Femur (tissue), 1 donor: ENCODE measurements at regions not wholly inside any gene's neighbourhood (a gene's known extent, or its start where the extent isn't known, plus 50 kb on each side); places are given as distances from the start of the nearest gene placed in this dataset.

Source experiments
- DNase-seq: peaks from one replicate; pipeline ENCODE4 v3.0.0-alpha.2; 2017

DNA sequence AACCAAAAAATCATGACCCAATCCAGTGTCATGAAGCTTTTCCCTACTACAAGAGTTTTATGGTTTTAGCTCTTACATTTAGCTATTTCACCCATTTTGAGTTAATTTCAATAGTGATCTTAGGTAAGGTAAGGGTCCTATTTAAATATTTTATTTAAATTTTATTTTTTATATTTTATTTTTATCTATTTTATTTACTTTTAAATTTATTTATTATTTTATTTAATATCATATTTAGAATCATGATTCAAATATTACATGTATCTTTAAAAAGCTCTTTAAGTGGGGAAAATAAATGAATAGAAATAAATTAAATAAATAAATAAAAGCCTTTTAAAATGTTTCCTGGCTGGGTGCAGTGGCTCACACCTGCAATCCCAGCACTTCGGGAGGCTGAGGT, 276.0 kb downstream of the SKIDA1 start:
- no peak for DNase-seq

DNA sequence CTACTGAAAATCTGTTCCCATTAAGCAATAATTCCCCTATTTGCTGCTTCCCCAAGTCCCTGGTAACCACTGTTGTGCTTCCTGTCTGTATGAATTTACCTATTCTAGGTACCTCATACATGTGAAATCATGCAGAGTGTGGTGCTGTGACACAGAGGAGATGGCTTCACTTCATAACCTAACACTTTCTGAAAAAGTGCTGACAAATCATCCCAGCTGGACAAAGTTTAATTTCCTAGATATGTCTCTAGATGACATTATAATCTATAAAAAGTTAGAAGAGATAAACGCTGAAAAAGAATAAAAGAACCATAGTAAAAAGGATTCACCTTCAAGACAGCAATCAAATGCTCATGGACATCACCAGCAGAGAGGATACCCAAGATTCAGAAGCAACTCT, 277.9 kb downstream of the SKIDA1 start:
- DNase-seq, result no peak

DNA sequence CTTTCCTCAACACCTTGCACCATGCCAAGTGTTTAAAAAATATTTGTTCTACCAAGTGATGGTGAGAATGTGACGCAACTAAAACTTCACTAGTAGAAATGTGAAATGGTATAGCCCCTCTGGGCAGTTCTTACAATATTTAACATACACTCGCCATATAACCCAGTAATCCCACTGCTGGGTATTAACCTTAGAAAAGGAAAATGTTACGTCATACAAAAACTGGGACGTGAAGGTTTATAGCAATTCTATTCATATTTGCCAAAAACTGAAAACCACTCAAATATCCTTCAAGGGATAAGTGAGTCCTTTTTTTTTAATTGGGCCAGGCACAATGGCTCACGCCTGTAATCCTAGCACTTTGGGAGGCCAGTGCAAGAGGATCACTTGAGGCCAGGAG, 279.3 kb downstream of the SKIDA1 start:
- no peak for DNase-seq

DNA sequence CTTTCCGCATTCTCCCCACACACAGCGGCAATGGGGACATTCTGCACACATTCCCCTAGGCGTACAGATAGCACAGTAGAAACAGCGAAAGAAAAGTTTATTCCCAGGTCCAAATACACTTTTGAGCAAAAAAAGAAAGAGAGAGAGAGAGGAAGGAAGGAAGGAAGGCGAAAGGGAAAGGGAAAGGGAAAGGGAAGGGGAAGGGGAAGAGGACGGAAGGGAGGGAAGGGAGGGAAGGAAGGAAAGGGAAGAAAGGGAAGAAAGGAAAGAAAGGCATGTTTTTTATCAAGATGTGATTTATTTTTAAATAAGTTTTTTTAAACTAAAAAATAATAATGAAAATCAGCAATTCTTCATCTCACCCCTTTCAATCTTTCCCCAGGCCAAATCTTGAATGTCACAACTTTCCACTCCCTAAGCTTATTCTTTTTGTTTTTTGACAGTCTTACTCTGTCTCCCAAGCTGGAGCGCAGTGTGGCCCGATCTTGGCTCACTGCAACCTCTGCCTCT, 281.7 kb downstream of the SKIDA1 start:
- DNase-seq, result no peak

DNA sequence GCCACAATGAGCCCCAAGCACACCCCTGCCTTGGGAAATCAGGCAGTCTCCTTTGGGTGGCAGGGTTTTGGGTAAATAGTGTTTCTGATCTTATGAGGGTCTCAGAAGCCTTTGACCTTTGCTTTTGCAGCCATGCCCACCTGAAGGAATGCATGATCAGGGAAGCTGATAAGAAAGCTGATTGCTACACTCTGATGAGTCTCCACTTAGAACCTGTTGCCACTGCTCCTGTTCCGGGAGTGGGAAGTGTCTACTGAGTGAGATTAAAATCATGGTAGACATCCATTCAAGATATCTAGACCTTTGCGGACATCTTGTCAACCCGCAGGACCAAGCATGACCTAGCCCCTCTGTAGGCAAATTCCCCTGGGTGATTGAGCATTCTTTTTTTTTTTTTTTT, 282.6 kb downstream of the SKIDA1 start:
- DNase-seq, result no peak

DNA sequence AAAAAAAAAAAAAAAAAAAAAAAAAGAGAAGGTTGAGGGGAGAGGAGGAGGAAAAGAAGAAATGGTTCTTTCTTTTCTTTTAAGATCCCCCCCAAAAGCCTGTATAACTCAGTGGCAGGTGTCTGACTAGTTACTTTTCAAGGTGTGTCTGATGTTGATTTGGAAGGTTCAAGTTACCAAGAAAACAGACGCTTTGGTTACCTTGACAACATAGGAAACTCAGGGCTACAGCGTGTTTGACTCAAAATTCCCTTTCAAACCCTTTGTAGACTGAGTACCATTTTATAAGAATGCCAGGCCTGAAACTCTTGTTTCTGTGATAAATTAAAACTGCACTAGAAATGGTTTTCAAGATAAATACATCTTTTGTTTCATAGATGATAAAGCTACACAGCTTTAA, 286.8 kb downstream of the SKIDA1 start:
- no peak for DNase-seq

DNA sequence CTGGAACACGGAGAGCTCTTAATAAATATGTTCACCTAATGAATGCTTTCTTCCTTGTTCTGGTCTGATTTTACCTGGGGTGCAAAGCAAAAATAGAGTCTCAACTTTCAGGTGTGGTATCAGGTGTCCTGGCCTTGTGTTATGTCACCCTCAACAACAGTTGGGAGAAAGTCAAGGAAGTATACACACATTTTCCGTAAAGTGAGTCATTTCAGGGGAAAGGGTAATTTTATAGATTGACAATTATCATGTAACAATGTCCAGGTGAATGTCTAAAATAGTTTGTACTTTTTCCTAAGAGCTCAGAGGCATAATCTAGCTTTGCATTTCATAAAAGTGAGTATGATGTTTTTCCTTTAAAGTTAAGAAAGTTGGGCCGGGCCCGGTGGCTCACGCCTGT, 287.4 kb downstream of the SKIDA1 start:
- no peak for DNase-seq

DNA sequence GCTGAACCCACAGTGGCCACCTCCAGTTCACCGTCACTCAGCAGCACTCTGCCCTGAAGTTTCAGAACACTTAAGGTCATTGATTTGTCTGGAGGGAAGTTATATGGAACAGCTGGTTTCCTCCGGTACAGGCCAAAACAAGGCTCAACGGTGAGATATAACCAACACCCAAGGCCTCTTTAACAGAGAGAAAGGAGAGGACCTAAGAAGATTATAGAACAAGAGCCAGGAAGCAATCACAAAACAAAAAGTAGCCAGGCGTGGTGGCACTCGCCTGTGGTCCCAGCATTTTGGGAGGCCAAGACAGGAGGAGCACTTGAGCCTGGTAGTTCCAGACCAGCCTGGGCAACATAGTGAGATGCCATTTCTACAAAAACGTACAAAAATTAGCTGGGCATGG, 290.7 kb downstream of the SKIDA1 start:
- no peak for DNase-seq

DNA sequence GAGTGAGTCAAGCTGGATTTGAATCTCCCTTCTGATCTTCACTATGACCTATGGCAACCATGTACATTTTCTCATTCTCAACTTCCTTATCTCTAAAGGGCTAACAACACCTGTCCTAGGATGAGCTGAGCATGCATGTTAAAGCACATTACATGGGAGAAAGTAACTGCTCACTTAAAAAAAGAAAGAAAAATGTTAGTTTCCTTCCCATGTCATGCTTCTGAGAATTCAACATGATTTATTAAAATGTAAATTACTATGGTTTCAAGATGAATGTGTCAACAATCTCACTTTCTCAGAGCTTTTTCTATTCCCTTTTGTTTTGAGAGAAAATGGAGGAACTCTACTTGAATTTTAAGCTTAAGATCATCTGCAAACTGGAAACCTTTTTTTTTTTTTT, 295.3 kb downstream of the SKIDA1 start:
- no peak for DNase-seq

DNA sequence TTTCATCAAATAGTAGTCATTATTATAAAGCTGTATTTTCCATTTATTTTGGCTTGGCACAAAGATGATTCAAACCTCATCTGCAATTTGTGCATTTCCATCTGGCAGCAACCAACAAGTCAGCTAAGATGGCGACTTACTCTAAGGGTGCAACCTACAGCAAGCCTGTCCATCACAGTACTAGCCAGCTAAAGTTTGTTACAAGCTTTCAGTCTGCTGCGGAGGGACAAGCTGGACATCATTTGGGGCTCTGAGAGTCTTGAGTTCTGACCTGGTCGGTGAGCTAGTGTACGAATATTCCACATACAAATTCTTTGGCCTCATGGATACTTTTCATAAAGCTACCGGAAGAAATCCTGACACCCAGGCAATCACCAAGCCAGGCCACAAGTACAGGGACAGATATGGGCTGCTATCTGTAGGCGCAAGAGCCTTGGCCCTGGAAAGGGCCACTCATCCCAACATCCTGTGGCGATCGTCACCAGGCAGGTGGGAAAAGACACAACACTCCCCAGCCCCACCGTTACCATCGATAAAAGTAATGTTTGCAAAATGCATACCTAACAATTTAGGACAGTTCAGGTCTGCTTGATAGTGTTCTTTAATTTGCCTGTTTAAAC, 307.6 kb downstream of the SKIDA1 start:
- no peak for DNase-seq

DNA sequence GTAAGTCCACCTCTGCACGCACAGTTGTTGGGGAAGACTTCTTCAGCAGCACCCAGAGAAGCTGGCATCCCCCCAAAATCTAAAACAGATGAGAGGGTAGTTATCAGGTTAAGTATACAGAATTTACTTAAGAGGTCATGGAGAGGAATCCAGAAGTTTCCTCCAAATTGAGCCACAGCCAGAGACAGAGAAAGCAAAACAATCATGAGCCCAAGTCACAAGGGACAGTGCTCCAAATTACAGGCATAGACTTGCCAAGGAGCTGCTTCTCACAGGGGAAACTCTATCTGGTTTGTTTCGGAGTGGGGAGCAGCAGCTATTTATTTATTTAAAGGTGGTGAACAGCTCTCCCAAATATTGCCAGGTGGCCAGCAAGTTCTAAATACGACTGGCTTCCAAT, 308.4 kb downstream of the SKIDA1 start:
- no peak for DNase-seq

DNA sequence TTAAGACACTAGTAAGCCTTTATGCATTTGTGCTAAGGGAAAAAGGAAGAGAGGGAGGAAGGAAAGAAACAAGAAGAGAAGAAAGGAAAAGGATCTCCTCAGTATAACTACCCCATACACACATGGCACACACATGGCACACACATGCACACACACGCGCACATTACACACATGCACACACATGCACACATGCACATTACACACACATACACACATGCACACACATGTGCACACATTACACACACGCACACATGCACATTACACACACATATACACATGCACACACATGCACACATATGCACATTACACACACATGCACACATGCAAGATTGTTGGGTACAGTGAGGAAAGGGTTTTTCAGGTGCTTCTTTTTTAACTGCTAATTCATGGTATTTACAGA, 311.2 kb downstream of the SKIDA1 start:
- DNase-seq, result no peak

DNA sequence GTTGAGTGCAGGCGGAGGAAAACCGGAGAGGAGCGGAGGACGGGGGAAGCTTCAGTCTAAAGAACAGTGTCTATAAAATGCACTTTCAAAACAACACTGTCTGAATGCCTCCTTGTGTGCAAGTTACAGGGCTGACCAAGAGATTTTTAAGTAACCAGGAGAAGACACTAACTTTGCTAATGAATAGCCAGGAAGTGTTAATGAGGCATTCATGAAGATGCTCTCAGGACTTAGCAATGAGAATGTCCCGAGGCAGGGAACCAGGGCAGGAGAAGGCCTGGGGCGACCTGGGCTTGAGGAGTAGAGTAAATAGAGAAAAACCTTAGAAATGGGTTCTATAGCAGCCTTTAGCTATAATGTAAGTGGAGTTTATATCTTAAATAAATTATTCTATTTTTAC, 312.1 kb downstream of the SKIDA1 start:
- DNase-seq, result no peak

DNA sequence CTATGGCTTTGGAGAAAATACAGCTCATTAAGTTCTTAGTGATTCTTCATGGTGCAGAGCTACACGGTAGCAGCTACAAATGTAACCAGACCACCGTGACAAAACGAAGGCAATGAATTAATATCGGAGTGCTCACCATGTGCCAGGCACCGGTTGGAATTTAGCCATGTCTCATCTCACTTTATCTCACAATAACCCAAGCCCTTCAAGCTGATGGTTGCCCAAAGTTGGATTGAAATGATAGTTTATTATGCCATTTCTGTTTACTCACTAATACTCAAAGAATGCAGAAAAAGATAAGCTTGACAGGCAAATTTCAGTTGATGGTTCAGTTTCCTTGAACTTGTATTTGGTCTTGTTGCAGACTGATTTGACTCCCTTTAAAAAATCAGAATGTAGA, 312.6 kb downstream of the SKIDA1 start:
- DNase-seq, result no peak

DNA sequence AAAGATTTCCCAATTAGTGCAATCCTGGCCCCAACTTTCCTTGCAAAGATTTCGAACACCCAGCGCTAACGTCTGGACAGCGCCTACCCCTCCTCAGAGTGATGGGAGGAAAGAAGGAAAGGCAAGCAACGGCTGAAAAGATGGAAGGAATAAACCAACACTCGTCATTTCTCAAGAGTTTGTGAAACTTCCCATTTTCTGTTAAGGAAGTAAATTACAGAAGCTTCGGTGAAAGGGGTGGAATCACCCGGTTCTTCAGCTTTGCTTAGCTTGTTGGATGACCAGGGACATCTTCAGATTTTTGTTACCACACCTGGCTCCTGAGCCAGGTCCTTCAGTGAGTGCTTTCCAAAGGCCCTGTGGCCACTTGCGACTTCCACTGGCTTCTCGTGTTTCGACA, 313.1 kb downstream of the SKIDA1 start:
- no peak for DNase-seq

DNA sequence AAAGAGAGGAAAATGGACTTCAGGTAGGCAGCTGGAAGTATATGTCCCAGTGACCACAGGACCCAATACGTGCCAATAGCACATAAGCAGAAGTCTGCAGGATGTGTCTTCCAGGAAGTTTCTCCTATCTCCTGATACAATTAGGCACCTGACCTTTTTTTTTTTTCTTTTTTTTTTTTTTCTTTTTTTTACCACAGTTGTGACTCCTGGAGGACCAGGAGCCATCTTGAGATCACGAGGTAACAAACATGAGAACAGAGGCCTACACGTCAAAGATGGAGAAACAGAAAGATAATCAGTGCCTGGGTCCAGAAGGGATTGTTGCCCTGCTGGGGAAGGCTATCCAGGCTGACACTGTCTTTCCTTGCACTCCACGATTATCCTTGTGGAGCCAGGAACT, 312.4 kb upstream of the NEBL start:
- no peak for DNase-seq

DNA sequence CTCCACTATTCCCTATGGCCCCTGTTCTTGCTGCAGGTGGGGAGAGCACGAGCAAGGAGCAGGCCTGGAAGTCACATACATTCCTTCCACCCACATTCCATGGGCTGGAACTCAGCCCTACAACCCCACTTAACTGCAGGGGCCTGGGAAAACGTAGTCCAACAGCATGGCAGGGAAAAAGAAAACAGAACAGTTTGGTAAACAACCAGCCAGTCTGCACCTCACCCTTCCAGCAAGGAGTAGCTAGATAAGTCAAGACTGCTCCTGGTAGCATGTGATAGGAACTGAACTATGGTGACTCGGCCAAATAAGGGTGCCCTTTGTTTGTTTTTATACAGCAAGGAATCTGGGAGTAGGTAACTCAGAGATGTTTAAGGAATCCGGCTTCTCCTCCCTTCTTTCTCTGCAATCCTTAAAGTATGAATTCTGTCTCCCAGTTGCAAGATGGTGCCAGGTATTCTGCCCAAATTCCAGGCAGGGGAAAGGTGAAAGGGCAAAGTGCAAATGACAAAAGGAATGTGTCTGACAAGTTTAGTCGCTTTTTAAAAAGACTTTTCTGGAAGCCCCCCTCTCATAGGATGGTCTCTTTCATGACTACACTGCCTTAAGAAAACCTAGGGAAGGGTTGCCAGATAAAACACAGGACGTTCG, 311.7 kb upstream of the NEBL start:
- DNase-seq, result no peak

DNA sequence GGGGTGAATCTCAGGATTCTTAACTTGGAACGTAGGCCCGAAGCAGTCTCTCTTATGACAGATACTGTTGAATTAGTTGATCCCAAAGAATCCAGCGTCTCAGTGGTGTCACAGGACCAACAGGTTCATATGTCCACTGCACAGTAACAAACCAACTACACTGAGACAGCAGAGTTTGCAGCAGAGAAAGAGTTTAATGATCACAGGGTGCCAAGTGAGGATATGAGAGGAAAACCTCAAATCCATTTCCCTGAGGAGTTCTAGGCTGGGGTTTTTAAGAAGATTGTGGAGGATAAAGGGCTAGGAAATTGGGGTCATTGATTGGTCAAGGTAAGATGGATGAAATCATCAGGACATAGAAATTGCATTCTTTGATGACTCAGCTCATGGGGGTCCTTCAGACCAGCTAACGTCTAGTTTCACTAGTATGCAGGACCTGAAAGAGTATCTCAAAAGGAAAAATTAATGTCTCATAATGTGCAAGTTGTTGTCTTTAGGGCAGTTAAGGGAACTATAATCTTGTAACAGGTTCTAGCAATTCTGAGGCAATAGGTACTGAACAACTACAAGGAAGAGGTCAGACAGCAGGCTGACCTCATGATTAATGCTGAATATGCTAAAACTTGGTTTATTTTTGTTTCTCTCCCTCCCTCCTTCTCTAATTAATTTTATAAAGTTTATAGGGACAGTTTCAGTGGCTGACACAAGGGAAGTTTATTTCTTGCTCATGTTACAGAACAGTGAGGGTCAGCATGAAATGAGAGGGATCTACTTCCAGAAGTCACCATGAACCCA, 310.9 kb upstream of the NEBL start:
- DNase-seq, result no peak

DNA sequence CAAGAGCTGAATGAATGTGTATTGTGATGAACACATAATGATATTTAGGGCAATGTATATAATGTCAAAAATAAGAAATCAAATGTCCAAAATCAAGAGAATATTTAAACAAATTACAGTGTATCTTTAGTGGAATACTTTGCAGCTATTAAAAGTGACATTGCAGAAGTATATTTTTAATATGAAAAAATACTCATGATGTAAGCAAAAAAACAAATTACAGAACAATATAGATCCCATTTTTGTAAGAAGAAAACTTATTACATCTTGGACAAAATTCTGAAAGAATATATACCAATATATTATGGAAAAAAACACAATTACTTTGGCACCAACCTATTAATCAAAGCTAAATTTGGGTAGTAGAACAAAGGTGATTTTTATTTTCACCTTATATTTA, 308.2 kb upstream of the NEBL start:
- DNase-seq, result no peak

DNA sequence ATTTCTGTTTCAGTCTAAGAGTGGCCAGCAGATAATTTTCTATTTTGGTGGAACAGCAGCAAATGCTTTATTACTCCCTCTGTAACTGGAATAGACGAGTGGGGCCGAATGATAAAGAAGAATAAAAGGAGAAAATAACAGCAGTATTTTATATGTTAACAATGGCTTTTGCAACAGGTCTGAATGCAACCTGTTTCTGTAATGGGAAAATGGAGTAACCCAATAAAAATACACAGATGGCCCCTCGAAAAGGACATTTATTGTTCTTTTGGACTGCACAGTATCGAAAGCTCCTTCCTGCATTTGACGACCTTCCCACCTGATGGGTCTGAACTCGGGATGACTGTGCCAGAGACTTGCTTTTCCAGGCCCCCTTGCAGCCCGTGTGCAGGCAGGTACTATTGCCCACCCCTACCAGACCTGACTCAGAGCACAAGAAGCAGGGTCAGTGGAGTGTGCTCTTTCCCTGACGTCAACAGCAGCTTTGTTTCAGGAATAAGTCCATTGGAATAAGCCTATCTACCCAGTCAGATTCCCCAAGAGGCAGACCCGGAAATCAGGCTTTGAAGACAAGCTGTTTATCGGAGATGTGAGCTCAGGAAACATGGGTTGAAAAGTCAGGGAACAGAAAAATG, 306.5 kb upstream of the NEBL start:
- DNase-seq, result no peak

DNA sequence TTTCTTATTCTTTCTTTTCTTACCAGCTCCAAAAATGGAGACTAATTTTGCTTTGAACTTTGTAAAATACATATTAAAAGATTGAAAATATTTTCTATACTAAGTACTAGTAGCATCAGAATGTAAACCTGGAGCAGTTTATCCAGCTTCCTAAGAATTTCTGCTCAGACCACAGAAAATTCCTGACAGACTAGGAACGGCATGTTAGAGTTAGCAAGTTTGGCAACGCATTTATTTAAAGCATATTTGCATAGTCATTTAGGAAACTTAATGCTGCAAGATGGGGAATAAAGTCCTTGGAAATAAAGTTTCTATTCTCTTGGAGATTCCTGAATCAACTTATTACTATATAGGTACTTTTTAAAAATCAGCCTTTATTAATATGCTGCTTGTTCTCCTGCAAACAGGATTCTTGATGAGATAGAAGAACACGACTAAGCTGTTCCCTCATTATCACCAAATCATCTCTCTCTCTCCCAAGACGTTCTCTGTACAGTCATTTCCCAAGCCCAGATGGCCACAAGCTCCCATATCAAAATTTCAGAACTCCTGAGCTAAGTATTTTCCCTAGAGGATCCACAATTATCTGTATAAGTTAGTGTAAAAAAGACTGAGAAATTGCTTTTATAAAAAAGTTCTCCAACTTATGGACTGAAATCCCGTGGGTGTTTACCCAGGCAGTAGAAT, 305.8 kb upstream of the NEBL start:
- DNase-seq, result no peak

DNA sequence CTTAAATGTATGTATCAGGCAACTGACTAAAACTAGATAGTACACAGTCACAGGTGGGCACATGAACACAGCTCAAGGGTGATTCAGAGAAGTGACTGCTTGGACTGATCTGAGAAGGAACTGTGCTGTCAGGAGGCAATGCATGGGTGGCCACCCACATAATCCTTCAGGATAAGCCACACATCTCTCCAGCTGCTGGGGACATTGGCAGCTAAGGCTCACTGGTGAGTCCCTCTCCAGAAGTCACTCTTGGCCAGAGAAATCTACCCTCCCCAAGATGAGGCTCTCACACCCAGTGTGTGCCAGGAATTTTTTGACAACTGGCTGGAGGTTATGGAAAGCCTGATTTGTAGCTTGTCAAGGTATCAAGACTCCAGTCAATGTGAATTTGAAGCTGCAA, 302.4 kb upstream of the NEBL start:
- no peak for DNase-seq

DNA sequence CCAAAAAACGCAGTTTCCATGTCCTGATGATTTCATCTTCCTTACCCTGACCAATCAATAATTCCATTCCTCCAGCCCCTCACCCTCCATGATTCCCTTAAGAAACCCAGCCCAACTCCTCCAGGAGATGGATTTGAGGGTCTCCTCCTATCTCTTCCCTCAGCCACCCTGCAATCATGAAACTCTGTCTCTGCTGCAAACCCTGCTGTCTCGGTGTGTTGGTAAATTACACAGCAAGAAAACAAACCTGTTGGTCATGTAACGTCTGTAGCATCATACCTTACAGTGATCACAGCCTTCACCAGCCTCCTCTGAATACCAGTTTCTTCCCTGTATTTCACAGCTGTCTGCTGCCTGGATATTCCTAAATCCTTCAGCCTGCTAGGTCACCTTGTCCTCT, 300.7 kb upstream of the NEBL start:
- DNase-seq, result no peak
